Gastrocnemius medialis (tissue), 4 donors: ENCODE measurements at regions not wholly inside any gene's neighbourhood (a gene's known extent, or its start where the extent isn't known, plus 50 kb on each side); places are given as distances from the start of the nearest gene placed in this dataset.

Experiments
- POLR2A ChIP-seq, 2 donors: fragments of 450-650 bp; IDR thresholded peaks; one replicate each; pipeline ENCODE4 v1.6.1; 2017; ENCODE audit warnings: antibody characterized with exemption in 2 of 2, mild to moderate bottlenecking in 2 of 2, moderate library complexity in 2 of 2
- TF ChIP-seq, protein P1 (sequence below), 5 experiments: fragments of 450-650 bp in 3 of 5; fragments of 200-600 bp in 2 of 5; sonication (generic) in 2 of 5; IDR thresholded peaks in 4 of 5; conservative IDR thresholded peaks in 1 of 5; 1 replicate in 4 of 5; 2 replicates in 1 of 5; pipeline ENCODE4 v1.5.1; 2016 to 2019; ENCODE audit warnings: antibody characterized with exemption in 5 of 5, mild to moderate bottlenecking in 3 of 5, moderate library complexity in 3 of 5

DNA sequence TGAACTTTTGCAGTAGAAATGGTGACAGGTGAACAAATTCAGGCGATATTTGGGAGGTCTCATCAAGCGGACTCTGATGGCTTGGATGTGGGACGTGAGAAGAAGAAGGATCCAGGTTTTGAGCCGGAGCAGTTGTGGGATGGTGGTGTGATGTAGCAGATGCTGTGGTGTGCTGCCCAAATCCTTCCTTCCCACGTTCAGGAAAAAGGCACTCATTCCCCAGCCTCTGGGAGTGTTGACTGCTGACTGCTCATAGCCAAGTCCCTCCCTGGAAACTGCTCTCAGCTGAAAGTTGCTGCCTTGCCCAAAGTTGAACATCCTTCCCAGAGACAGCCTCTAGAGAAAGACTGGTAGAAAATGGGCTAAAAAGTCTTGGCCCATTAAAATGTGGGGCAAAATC is 890.3 kb upstream of the ACVR2A start:
- TF ChIP-seq, protein P1, sequence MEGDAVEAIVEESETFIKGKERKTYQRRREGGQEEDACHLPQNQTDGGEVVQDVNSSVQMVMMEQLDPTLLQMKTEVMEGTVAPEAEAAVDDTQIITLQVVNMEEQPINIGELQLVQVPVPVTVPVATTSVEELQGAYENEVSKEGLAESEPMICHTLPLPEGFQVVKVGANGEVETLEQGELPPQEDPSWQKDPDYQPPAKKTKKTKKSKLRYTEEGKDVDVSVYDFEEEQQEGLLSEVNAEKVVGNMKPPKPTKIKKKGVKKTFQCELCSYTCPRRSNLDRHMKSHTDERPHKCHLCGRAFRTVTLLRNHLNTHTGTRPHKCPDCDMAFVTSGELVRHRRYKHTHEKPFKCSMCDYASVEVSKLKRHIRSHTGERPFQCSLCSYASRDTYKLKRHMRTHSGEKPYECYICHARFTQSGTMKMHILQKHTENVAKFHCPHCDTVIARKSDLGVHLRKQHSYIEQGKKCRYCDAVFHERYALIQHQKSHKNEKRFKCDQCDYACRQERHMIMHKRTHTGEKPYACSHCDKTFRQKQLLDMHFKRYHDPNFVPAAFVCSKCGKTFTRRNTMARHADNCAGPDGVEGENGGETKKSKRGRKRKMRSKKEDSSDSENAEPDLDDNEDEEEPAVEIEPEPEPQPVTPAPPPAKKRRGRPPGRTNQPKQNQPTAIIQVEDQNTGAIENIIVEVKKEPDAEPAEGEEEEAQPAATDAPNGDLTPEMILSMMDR (IDR thresholded peaks at IDR 0.05 in 4 of 5, conservative IDR thresholded peaks at IDR 0.05 in 1 of 5) = no peak
- TF ChIP-seq POLR2A (IDR thresholded peaks at IDR 0.05) = no peak
